ENCODE measurements at regions not wholly inside any gene's neighbourhood (a gene's known extent, or its start where the extent isn't known, plus 50 kb on each side); places are given as distances from the start of the nearest gene placed in this dataset.

- TF ChIP-seq CTCF (IDR thresholded peaks at IDR 0.05; ENCODE audit: insufficient read depth, low read depth, low read length) (no peak), EZH2 (IDR thresholded peaks at IDR 0.05; ENCODE audit: insufficient read depth, low read length) (no peak)
- Mint-ChIP-seq H3K27me3 (ENCODE audit: low read depth, unreplicated experiment) (peaks cover 6% of the 10 kb centered on the region), H3K27ac (ENCODE audit: unreplicated experiment) (no peak overlapping the region), H3K4me3 (ENCODE audit: unreplicated experiment) (no peak overlapping the region), H3K4me1 (ENCODE audit: low read depth, unreplicated experiment) (peaks cover 15% of the 10 kb centered on the region), H3K36me3 (ENCODE audit: low read depth, unreplicated experiment) (no peaks in the 10 kb centered on the region), H3K9me3 (ENCODE audit: unreplicated experiment) (peaks cover 2% of the 10 kb centered on the region)
- peaks cover 11% of the 10 kb centered on the region for H3K4me1 ChIP-seq (ENCODE audit: insufficient read depth, low read length)
- H3K27me3 ChIP-seq (ENCODE audit: insufficient read depth, low read length): no peaks in the 10 kb centered on the region
- no peak overlapping the region for H3K9ac ChIP-seq (ENCODE audit: low read length)
- no peaks in the 10 kb centered on the region for H3K9me3 ChIP-seq (ENCODE audit: insufficient read depth, low read depth, low read length)
- H3K4me2 ChIP-seq (ENCODE audit: low read length): no peak overlapping the region
- no peak for DNase-seq (ENCODE audit: low read depth)
- no peak overlapping the region for H3K4me3 ChIP-seq (ENCODE audit: insufficient read depth, low read depth, low read length)
- H2AFZ ChIP-seq (ENCODE audit: low read depth, low read length): no peak overlapping the region
- no peaks in the 10 kb centered on the region for H4K20me1 ChIP-seq (ENCODE audit: insufficient read depth, low read length)
- no peak overlapping the region for H3K27ac ChIP-seq (ENCODE audit: low read depth, low read length)
- H3K79me2 ChIP-seq (ENCODE audit: insufficient read depth, low read length): no peaks in the 10 kb centered on the region
- no peak for FAIRE-seq
- H3K36me3 ChIP-seq (ENCODE audit: insufficient read depth, low read length): no peaks in the 10 kb centered on the region
These were observed 148.2 kb downstream of the SLC38A6 start for GRCh38 chr14:61129168-61129745.

DNA sequence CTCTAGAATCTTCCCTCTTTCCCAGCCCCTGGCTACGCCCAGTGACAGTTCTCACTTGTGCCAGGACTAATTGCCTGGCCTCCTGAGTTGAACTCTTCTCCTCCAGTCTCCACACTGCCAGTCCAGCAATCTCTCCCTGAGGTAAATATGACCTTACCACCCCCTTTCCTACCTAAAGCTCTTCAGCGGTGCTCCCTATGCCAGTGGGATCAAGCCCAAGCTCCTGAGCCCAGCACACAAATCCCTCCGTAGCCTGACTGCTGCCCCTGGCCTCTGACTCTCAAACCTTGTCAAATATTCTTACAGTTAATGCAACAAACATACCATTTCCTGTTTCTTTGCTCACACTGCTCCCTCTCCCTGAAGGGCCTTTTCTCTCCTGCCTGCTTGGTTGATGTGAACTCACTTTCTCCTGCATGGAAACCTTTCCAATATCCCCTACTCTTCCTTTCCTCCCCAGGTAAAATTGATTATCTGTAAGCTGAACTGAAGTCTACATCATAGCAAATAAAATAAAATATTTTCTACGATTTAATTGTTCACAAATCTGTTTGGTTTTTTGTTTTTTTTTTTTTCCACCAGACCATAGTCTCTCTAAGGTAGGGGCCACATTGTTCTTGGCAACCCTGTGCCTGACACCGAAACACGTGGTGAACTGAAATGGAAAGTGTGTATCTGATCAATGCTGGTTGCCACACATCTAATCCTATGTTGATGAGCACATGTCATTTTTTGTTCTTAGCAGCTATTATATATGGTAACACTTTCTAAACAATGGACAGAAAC is 147.5 kb downstream of the SLC38A6 start:
- Mint-ChIP-seq H3K36me3 (ENCODE audit: low read depth, unreplicated experiment) (no peaks in the 10 kb centered on the region), H3K4me3 (ENCODE audit: unreplicated experiment) (no peak overlapping the region), H3K27me3 (ENCODE audit: low read depth, unreplicated experiment) (peaks cover 6% of the 10 kb centered on the region), H3K4me1 (ENCODE audit: low read depth, unreplicated experiment) (peaks cover 15% of the 10 kb centered on the region), H3K9me3 (ENCODE audit: unreplicated experiment) (peaks cover 2% of the 10 kb centered on the region), H3K27ac (ENCODE audit: unreplicated experiment) (no peak overlapping the region)
- no peak for FAIRE-seq
- H3K27me3 ChIP-seq (ENCODE audit: insufficient read depth, low read length): no peaks in the 10 kb centered on the region
- no peak overlapping the region for H3K4me2 ChIP-seq (ENCODE audit: low read length)
- no peak overlapping the region for H3K27ac ChIP-seq (ENCODE audit: low read depth, low read length)
- no peak overlapping the region for H3K9ac ChIP-seq (ENCODE audit: low read length)
- peaks cover 11% of the 10 kb centered on the region for H3K4me1 ChIP-seq (ENCODE audit: insufficient read depth, low read length)
- H3K79me2 ChIP-seq (ENCODE audit: insufficient read depth, low read length): no peaks in the 10 kb centered on the region
- no peaks in the 10 kb centered on the region for H4K20me1 ChIP-seq (ENCODE audit: insufficient read depth, low read length)
- no peak for DNase-seq (ENCODE audit: low read depth)
- no peak overlapping the region for H3K4me3 ChIP-seq (ENCODE audit: insufficient read depth, low read depth, low read length)
- no peak overlapping the region for H2AFZ ChIP-seq (ENCODE audit: low read depth, low read length)
- no peaks in the 10 kb centered on the region for H3K9me3 ChIP-seq (ENCODE audit: insufficient read depth, low read depth, low read length)
- TF ChIP-seq CTCF (IDR thresholded peaks at IDR 0.05; ENCODE audit: insufficient read depth, low read depth, low read length) (no peak), EZH2 (IDR thresholded peaks at IDR 0.05; ENCODE audit: insufficient read depth, low read length) (no peak)
- H3K36me3 ChIP-seq (ENCODE audit: insufficient read depth, low read length): no peaks in the 10 kb centered on the region

All from astrocyte (in vitro differentiated cells and primary cell).